ENCODE measurements at regions not wholly inside any gene's neighbourhood (a gene's known extent, or its start where the extent isn't known, plus 50 kb on each side); places are given as distances from the start of the nearest gene placed in this dataset.
A peak's percentile ranks its signal among the peaks of the same experiment; 100 is the strongest.

GRCh38 chr6:21377356-21377755 lies 216.2 kb upstream of the SOX4 start:
- DNase-seq = no peak

GRCh38 chr6:21381331-21381963 lies 212.1 kb upstream of the SOX4 start:
- DNase-seq = no peak

GRCh38 chr6:21382821-21383449 lies 210.6 kb upstream of the SOX4 start:
- no peak for DNase-seq

GRCh38 chr6:21383450-21384085 lies 210.0 kb upstream of the SOX4 start:
- no peak for DNase-seq

- DNase-seq = no peak
Observed at GRCh38 chr6:21384216-21384615, 209.3 kb upstream of the SOX4 start.

GRCh38 chr6:21386744-21387143 lies 206.8 kb upstream of the SOX4 start:
- DNase-seq = no peak

GRCh38 chr6:21390532-21391213 lies 202.9 kb upstream of the SOX4 start:
- no peak for DNase-seq

- DNase-seq = no peak
Observed at GRCh38 chr6:21392177-21392576, 201.4 kb upstream of the SOX4 start.

- no peak for DNase-seq
Observed at GRCh38 chr6:21393441-21394165, 199.9 kb upstream of the SOX4 start.

GRCh38 chr6:21395121-21395520 lies 198.4 kb upstream of the SOX4 start:
- no peak for DNase-seq

GRCh38 chr6:21396313-21396712 lies 197.2 kb upstream of the SOX4 start:
- DNase-seq = peak in 1 of 51 donors; percentile 3

GRCh38 chr6:21398741-21399325 lies 194.7 kb upstream of the SOX4 start:
- no peak for DNase-seq

GRCh38 chr6:21402368-21402767 lies 191.2 kb upstream of the SOX4 start:
- no peak for DNase-seq

- no peak for DNase-seq
Observed at GRCh38 chr6:21404577-21404976, 189.0 kb upstream of the SOX4 start.

GRCh38 chr6:21406316-21406715 lies 187.2 kb upstream of the SOX4 start:
- no peak for DNase-seq

GRCh38 chr6:21409231-21409630 lies 184.3 kb upstream of the SOX4 start:
- DNase-seq = no peak

GRCh38 chr6:21413428-21413827 lies 180.1 kb upstream of the SOX4 start:
- no peak for DNase-seq

GRCh38 chr6:21414065-21414464 lies 179.5 kb upstream of the SOX4 start:
- no peak for DNase-seq

- DNase-seq = peak in 1 of 51 donors; percentile 6
Observed at GRCh38 chr6:21420146-21420878, 173.2 kb upstream of the SOX4 start.

GRCh38 chr6:21420926-21421325 lies 172.6 kb upstream of the SOX4 start:
- peak in 1 of 51 donors; percentile 31 for DNase-seq
